Breast epithelium (tissue), 4 donors: ENCODE measurements at regions not wholly inside any gene's neighbourhood (a gene's known extent, or its start where the extent isn't known, plus 50 kb on each side); places are given as distances from the start of the nearest gene placed in this dataset.
A peak's percentile ranks its signal among the peaks of the same experiment; 100 is the strongest.

ENCODE experiments used
- DNase-seq, 2 donors: peaks; one replicate each; pipeline ENCODE4 v3.0.0-alpha.2; 2019; ENCODE audit warnings: low spot score in 2 of 2
- H3K27ac ChIP-seq, 2 donors: fragments of 200-600 bp; sonication (generic) in 1 of 2; one replicate each; pipeline ENCODE4 v1.5.1; 2016 to 2019; ENCODE audit warnings: mild to moderate bottlenecking in 1 of 2
- H3K27me3 ChIP-seq, 2 donors: fragments of 200-600 bp; sonication (generic) in 1 of 2; one replicate each; pipeline versions ENCODE4 v1.5.1 to v1.6.0; 2017 to 2019; ENCODE audit warnings: control low read depth in 1 of 2, mild to moderate bottlenecking in 1 of 2
- H3K36me3 ChIP-seq: fragments of 200-600 bp; one replicate; pipeline ENCODE4 v1.5.1; 2019
- H3K4me1 ChIP-seq, 2 donors: fragments of 200-600 bp; sonication (generic); one replicate each; pipeline ENCODE4 v1.5.1; 2016 to 2019; ENCODE audit warnings: control low read depth in 1 of 2
- H3K4me3 ChIP-seq, 3 donors: fragments of 200-600 bp; sonication (generic); 1 replicate in 2 of 3; 2 replicates in 1 of 3; pipeline ENCODE4 v1.5.1; 2016 to 2019; ENCODE audit warnings: mild to moderate bottlenecking in 3 of 3, moderate library complexity in 2 of 3
- H3K9me3 ChIP-seq, 2 donors: fragments of 200-600 bp; sonication (generic) in 1 of 2; one replicate each; pipeline ENCODE4 v1.5.1; 2016 to 2019; ENCODE audit warnings: control low read depth in 1 of 2
- POLR2A ChIP-seq: fragments of 450-650 bp; IDR thresholded peaks from one replicate; pipeline ENCODE4 v1.6.1; 2016; ENCODE audit warnings: antibody characterized with exemption, mild to moderate bottlenecking, moderate library complexity
- POLR2AphosphoS5 ChIP-seq, 3 donors: sonication (generic); formaldehyde crosslinking; IDR thresholded peaks; one replicate each; pipeline ENCODE4 v1.6.1; 2017; ENCODE audit warnings: antibody characterized with exemption in 3 of 3
- intact Hi-C: fragments of 100-400 bp; cut with DNase I; formaldehyde crosslinking; loops from one replicate; pipeline ENCODE4 v1.15.1; 2023; ENCODE audit warnings: low total_unique reads
- TF ChIP-seq, protein P1 (sequence below), 3 donors: fragments of 450-650 bp; IDR thresholded peaks; one replicate each; pipeline ENCODE4 v1.5.1; 2016 to 2017; ENCODE audit warnings: antibody characterized with exemption in 3 of 3, mild to moderate bottlenecking in 3 of 3, moderate library complexity in 3 of 3

DNA sequence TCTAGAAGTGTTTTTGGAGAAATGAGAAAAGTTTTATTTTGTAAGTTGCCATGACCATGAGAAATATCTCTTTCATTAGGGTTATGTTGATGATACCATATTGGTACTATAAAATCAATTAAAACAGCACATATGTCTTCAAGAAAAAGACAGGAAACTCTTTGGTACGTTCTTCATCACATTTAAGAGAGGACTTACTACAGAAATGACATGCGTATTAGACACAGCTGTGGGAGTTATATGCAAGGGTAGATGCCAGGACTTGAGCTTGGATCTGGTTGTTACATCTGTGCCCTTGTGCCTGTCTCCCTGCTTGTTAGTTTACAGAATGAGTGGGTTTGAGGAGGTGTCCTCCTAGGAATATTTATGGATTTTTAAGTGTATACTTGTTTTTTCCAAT, 103.4 kb upstream of the P2RY1 start:
- DNase-seq = no peak
- H3K27ac ChIP-seq = no peak overlapping the region
- H3K36me3 ChIP-seq = no peaks in the 10 kb centered on the region
- intact Hi-C loops = no loop called here
- TF ChIP-seq, protein P1, sequence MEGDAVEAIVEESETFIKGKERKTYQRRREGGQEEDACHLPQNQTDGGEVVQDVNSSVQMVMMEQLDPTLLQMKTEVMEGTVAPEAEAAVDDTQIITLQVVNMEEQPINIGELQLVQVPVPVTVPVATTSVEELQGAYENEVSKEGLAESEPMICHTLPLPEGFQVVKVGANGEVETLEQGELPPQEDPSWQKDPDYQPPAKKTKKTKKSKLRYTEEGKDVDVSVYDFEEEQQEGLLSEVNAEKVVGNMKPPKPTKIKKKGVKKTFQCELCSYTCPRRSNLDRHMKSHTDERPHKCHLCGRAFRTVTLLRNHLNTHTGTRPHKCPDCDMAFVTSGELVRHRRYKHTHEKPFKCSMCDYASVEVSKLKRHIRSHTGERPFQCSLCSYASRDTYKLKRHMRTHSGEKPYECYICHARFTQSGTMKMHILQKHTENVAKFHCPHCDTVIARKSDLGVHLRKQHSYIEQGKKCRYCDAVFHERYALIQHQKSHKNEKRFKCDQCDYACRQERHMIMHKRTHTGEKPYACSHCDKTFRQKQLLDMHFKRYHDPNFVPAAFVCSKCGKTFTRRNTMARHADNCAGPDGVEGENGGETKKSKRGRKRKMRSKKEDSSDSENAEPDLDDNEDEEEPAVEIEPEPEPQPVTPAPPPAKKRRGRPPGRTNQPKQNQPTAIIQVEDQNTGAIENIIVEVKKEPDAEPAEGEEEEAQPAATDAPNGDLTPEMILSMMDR (IDR thresholded peaks at IDR 0.05) = no peak
- TF ChIP-seq POLR2A = no peak
- TF ChIP-seq POLR2AphosphoS5 (IDR thresholded peaks at IDR 0.05) = no peak
- no peak overlapping the region for H3K4me3 ChIP-seq
- no peaks in the 10 kb centered on the region for H3K9me3 ChIP-seq
- no peaks in the 10 kb centered on the region for H3K27me3 ChIP-seq
- H3K4me1 ChIP-seq = no peaks in the 10 kb centered on the region

DNA sequence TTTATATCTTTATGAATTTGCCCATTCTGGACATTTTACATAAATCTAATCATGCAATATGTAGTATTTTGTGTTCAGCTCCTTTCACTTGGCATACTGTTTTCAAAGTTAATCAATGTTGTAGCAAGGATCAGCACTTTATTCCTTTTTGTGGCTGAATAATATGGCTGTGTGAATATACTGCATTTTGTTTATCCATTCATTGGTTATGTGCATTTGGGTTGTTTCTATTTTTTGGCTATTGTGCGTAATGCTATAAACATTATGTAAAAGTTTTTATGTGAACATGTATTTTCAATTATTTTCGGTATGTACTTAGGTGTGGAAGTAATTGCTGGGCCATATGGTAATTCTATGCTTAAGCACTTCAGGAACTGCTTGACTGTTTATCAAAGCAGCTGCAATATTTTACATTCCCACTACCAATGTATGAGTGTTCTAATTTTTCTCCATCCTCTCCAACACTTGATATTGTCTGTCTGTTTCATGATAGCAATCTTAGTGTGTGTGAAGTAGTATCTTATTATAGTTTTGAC, 101.3 kb upstream of the P2RY1 start:
- Histone ChIP-seq H3K4me3 (no peak overlapping the region), H3K9me3 (no peaks in the 10 kb centered on the region), H3K36me3 (no peaks in the 10 kb centered on the region), H3K27ac (no peak overlapping the region), H3K4me1 (no peaks in the 10 kb centered on the region), H3K27me3 (no peaks in the 10 kb centered on the region)
- TF ChIP-seq POLR2A = no peak
- TF ChIP-seq, protein P1 (IDR thresholded peaks at IDR 0.05) = no peak
- TF ChIP-seq POLR2AphosphoS5 (IDR thresholded peaks at IDR 0.05) = no peak
- intact Hi-C loops = no loop called here
- DNase-seq = no peak

DNA sequence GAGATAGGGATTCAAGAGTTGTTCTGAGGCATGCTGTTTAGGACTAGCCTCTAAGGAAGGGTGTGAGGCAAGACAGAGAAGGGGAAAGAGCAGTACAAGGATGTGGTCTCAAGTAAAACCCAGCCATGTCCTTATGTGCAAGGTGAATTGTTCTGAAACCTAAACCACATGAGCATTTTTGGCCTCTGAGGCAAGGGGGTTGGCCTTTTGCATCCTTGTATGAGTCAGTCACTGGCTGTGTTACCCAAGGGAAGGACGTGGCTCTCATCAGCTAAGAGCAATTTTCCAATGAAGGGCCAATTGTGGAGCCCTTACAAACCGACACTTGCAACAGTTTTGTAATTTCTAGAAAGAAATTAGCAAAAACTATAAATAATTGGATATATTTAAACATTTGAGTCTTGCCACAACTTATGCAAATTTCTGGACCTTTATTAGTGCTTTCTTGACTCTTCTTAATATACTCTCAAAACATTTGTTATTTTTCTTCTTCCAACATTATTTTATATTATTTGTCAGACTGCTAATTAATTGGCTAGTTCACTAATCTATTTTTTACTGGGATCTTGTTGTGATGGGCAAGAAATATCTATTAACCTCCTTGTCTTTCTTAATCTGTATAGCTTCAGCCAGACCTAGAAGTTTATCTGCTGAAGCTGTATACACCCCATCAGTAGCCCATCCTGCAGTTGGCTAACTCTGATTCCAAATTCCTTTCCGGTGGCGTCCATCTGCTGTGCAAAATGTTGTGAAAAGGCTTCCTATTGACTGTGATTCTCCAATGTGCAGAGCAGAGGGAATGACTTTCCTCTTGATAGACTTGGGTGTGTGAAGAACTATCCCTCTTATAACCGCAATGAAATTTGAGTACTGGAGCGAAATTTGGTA, 97.7 kb upstream of the P2RY1 start:
- no peak for TF ChIP-seq POLR2A
- no peak for TF ChIP-seq POLR2AphosphoS5 (IDR thresholded peaks at IDR 0.05)
- TF ChIP-seq, protein P1 (IDR thresholded peaks at IDR 0.05) = no peak
- H3K27me3 ChIP-seq = no peaks in the 10 kb centered on the region
- no peaks in the 10 kb centered on the region for H3K36me3 ChIP-seq
- intact Hi-C loops = no loop called here
- no peaks in the 10 kb centered on the region for H3K9me3 ChIP-seq
- no peaks in the 10 kb centered on the region for H3K4me1 ChIP-seq
- no peak overlapping the region for H3K4me3 ChIP-seq
- peak in 1 of 2 donors; percentile 21 for DNase-seq
- no peak overlapping the region for H3K27ac ChIP-seq

DNA sequence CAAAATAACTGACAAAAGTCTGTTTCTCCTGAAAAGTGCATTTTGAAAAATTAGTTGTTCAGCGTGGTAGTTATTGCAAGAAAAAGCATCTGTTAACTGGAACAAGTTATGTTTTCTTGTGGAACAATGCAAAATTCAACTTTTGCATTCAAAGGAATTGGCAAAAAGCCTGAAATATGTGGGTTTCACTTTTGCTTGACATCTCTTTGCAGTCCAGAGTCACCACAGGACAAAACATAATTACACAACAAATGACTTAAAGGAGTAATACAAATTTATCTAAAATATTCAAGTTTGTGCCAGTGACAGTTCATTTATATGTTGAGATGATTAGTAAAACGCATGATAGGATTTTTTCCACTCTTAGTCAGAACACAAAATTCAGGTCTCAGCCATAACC, 96.3 kb upstream of the P2RY1 start:
- Histone ChIP-seq H3K4me3 (no peak overlapping the region), H3K36me3 (no peaks in the 10 kb centered on the region)

More for the DNA sequence above, 96.3 kb upstream of the P2RY1 start:
- Histone ChIP-seq H3K4me1 (no peaks in the 10 kb centered on the region), H3K9me3 (no peaks in the 10 kb centered on the region), H3K27me3 (no peaks in the 10 kb centered on the region), H3K27ac (no peak overlapping the region)
- DNase-seq = no peak
- TF ChIP-seq, protein P1 (IDR thresholded peaks at IDR 0.05) = no peak
- TF ChIP-seq POLR2A = no peak
- no peak for TF ChIP-seq POLR2AphosphoS5 (IDR thresholded peaks at IDR 0.05)
- intact Hi-C loops = no loop called here
